Retina (tissue), 1 donor: ENCODE measurements at regions not wholly inside any gene's neighbourhood (a gene's known extent, or its start where the extent isn't known, plus 50 kb on each side); places are given as distances from the start of the nearest gene placed in this dataset.

Experiments
- DNase-seq: peaks from one replicate; pipeline ENCODE4 v3.0.0-alpha.2; 2016

DNA sequence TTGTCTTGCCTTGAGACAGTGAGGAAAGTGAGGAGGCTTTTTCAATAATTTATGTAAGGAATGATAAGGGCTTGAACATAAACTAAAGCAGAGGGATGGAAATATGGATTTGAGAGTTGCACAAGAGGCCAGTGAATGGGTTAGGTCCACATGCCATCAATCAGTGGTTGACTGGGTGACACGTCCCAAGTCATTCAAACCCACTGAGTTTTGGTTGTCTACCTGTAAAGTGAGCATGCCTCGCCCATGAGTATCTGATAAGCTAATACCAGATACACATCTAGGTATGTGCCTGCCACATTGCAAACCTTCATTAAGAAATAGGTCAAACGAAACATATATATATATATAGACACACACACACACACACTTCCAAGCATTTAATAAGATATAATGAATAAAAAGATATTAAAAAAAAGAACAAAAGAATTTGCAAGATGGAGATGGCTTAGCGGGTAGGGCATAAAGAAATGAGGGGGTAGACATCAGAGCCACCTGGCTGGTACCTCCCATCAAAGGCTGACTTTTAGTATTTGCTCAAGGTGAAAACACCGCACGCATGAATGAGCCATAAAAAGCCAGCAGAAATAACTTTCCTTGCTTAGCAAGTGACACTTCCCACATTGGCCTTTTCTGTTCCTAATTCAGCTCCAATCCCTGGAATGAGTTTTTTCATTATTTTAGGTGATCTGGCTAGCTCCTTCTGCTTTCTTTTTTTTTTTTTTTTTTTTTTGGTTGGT lies 109.1 kb upstream of the GGTLC1 start:
- no peak for DNase-seq

DNA sequence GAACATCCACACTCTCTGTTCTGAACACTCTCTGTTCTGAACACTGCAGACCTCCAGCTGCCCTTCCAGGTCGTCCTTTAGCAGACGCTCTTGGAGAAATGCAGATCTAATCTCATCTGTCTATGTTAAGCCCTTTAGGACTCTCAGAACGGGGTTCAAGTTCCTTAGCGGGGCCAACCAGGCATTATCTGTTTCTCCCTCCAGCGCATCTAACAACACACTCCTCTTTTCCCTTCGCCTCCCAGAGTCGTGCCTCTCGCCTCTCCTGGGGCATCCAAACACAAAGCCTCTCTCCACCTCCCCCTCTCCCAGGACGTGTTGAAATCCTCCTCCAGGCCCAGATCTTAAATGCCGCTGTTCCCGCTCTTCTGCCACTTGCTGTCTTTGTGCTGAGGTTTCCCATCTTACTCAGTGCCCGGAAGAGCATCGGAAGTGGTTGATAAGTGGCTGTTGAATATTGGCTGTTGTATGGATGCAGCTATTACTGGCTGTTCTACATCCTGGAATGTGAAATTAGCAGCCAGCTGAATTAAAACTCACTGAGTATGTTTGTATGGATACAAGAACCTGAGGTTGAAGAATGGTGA lies 108.4 kb upstream of the GGTLC1 start:
- DNase-seq, result no peak

DNA sequence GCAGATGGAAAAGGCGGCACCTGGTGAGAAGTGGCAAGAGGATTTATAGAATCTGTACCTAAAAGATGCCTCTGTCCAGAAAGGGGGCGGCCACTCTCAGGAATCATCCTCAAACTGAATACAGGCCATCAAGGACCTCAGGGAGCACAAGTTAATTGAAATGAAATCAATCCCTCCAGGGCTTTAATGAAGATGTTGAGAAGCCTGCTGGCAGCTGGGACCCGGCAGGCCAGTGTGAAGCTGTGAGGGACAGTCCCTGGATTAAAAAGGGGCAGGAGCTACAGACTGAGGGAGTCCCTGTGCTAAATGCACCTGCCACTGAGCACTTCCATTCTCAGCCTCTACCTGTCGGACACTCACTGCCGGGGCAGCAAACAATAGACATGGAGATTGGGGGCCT lies 107.7 kb upstream of the GGTLC1 start:
- DNase-seq, result peak; percentile 43

DNA sequence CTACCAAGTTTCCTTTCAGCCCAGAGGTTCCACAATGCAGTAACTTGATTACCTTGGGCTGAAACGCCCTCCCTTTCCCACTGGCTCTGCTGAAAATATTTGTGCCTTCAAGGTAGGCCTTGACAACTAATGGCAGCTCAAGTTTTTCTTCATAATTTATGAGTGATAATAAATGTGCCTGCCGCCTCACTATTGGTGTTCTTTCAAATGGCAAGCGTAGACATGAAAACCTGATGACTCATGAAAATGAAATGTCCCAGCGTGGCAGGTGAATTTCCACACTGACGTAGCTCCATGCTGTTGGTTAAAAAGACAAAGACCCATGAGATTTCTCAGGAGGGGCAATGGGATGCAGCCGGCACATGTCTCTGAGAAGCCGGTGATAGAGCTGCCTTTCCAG lies 107.2 kb upstream of the GGTLC1 start:
- DNase-seq, result no peak

DNA sequence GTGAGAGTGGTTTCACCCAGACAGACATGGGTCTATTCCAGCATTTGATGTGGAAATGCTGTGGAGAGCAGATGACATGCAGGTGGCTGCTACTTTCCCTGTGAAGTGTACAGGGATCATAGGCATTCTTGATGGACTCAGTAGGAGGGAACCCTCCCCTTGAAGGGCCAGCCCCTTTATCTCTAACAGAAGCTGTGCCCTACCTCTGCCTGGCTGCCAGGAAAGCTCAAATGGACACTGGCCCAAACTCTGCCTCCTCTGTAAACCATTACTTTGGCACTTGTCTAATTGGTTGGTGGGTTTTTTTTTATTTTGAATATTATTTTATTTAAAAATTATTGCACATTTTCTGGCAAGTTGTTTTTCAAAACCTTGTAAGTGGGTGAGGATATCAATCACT lies 106.7 kb upstream of the GGTLC1 start:
- no peak for DNase-seq

DNA sequence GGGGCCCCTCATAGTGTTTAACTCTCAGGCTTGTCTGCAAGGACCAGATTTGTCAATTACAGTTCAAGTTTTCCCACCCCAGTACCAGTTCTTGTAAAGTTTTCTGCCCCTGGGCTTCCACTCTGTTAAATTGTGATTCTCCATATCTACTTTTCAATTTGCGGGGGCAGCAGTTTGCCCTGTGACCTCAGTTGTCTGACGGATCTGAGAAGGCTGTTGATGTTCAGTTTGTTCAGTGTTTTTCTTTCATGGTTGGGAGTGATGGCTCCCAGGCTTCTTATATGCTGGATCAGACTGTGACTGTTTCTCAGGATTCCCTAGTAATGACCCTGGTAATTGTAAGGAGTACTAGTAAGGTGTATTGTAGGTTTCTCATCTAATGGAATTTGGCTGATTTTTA lies 101.0 kb upstream of the GGTLC1 start:
- DNase-seq, result no peak

DNA sequence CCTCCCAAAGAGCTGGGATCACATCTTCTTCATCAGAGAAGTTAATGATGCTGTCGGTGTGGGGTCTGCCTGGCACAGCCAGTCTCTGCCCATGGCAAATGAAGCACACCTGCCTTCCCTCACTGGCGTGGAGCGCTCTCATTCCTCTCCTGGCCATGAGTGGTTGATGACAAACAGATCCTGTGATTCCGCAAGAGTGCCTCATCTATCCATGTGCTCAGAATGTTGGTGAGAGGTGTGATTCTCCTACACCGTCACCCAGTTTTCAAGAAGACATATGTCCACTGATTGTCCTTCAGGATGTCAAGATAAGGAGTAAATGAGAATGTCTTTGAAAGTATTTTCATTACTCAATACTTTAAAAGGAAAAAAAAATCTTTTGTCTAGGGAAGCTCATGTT lies 97.5 kb upstream of the GGTLC1 start:
- no peak for DNase-seq

DNA sequence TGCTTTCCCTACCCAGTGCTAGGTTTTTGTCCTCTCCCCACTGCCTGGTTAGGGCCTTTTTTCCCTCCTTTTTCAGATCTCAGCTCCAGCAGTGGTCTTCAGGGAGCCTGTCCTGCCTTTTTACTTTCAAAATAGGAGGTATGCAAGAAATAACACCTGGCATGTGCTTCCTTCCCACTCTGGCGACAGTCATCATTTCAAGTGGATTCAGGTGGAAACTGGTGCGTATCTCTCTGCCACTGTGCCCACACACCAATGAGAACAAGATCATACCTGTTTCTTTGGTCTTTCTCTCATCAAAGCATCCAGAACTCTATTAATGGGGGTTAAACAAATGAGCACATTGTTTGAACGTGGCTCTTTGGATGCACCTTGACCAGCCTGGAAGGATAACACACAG lies 95.7 kb upstream of the GGTLC1 start:
- no peak for DNase-seq

DNA sequence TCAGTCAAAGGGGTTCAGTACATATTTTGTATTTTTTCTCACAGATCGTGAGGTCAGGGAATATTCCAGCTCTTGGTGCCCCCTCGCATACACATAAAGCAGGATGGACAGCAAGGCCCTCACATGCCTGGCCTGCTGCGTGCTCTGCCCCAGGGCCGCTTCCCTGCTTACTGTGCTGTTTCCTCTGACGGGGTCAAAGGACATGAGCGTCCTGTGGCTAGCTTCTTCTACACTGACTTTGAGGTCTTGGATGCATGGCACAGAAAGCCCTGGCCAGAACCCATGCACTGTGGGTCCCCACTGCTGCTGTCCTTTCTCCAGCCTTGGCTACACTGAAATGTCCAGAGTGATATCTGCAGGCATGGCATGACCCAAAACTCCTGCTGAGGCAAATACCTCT lies 92.5 kb upstream of the GGTLC1 start:
- no peak for DNase-seq

DNA sequence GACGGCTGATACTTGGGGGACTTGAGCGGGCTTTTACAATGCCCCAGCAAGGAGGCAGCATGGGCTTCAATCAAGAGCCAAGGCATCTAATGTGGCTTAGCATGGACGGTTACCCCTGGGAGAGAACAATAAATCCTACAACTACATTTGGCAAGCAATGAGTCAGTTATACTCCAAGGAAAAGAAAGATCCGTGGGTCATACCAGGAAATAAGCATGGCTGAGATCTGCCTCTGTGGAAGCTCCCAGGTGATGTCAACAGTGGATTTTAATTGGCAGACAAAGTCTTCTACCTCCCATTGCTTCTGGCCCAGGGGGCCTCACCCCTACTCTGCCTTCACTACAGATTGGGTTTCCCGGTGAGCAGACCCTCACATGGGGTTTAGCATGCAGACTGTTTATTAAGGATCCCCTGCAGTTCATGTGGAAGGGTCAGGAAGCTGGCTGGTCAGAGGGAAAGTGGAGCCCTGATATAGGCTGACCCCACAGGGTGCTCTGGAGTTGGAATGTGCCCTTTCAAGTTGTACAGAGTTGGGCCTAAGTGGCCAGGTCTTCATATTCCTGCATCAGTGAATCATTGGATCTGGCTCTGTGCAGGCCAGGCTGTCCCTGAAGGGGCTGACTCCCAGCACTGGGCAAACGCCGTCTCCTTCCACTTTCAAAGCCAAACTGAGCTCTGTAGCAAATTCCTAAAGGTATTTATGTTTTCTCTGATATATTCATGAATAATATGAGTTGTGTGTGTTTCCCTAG lies 91.3 kb upstream of the GGTLC1 start:
- no peak for DNase-seq

DNA sequence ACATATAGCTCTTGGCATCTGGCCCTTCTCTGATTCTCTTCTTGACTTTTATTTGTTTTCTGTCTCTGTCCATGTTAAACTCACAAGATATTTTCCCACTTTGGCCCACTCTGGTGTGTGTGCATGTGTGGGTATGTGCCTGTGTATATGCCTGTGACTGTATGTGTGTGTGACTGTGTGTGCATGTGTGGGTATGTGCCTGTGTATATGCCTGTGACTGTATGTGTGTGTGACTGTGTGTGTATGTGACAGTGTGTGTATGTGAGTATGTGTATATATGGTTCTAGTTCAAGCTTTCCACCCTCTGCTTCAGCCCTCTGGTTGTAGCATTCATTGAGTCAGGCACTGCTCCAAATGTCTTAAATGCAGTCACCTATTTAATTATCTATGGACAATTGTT lies 88.6 kb upstream of the GGTLC1 start:
- DNase-seq, result no peak

DNA sequence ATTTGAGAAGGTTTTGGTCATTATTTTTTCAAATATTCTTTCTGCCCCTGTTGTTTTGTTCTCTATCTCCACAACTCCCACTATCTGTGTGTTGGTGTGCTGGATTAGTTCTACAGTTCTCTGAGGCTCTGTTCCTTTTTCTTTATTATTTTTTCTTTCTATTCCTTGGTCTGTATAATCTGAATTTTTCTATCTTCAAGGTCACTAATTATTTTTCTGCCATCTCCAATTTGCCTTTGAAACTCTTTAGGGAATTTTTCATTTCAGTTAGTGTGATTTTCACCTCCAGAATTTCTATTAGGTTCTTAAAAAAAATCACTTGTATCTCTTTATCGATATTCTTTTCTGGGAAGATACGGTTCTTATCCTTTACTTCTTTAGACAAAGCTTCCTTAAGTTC lies 82.1 kb upstream of the GGTLC1 start:
- no peak for DNase-seq

DNA sequence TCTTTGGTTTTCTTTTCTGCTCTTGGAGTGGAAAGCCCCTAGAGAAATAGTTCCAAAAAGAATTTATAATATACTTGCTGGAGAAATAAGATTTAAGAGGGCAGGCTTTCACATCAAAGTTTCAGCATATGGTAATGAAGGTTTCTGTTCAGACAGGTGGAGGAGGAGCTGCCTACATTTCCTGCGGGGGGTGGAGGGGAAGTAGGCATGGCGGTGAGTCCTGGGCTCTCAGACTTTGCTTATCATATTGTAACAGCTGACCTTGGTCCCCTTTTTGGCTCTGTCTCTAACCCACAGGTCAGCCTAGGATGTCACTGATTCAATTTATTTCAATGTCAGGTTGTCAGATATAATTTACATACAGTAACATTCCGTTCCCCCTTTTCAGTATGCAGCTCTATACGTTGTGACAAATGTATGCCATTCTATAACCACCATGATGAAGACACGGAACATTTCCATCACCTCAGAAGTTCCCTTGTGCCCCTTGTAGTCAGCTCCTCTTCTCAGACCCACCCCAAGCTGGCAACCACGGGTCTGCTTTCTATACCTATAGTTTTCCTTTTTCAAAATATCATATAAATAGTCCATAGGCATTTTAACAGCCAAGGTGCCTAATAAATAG lies 77.6 kb upstream of the GGTLC1 start:
- DNase-seq, result no peak

DNA sequence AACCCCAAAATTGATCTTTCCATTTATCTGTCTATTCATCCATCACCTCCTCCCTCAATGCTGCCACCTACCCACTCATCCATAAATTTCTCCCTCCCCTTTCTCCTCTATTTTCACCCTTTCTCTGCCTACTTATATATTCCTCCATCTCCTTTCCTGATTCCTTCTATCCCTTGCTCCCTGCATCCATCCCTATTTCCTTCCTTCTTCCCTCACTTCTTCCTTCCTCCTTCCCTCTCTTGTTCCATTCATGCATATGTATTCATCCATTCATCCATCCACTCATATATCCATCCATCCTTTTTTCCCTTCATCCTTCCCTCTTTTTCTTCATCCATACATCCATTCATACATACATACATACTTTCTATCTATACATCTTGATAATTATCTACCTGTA lies 76.3 kb upstream of the GGTLC1 start:
- no peak for DNase-seq

DNA sequence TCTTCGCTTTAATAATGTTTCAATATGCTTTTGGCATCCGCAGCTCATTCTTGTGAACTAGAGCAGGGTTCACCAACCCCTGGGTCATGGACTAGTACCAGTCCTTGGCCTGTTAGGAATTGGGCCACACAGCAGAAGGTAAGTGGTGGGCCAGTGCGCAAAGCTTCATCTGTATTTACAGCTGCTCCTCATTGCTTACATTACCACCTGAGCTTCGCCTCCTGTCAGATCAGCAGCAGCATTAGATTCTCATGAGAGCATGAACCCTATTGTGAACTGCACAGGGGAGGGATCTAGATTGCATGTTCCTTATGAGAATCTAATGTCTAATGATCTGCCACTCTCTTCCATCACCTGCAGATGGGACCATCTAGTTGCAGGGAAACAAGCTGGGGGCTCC lies 75.5 kb upstream of the GGTLC1 start:
- no peak for DNase-seq

DNA sequence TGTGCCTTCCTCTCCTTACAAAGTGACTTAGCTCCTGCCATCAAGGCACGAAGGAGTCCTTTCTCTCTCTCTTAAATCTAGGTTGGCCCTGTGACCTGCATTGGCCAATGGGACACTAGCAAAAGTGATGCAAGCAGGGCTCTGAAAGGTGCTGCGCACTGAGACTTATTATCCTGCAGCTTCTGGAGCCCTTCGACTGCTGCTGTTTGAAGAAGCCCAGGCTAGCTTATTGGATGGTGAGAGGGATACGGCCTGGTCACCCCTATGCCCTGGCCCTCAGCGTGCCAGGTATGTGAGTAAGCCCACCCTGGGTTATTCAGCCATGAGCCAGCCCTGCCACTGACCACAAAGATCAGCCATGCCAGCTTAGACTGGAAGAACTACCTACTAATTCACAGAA lies 74.5 kb upstream of the GGTLC1 start:
- no peak for DNase-seq

DNA sequence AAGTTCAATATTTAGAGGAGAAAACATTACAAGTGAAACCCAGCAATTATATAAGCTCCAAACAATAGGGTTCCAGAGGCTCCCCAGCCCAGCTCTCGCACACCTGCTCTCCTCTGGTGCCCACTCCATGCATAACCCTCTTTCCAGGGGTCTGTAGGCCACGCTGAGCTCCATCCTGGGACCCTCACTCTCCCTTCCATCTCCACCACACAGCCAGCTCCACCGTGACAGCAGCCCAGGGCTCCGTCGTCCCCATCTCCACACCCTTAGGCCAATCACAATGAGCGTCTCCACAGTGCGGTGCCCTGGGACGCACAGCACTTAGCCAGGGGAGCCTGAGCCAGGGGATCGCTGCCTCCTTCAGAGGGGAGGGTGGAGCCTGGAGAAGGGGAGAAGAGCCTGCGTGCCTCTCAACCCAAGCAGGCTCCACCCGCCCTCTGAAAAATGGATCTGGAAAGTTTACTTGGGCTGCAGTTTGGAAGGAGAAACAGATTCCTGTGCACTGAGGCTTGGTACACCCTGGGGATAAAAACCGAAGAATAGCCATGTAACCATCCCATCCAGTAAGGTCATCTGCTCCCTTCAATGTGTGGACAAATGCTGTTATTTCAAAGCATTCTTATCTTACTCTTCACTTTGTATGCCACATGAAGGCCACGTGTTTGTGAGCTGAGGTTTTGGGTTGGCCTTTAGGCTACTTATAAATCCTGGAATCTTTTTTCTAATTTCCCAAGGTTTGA lies 72.4 kb upstream of the GGTLC1 start:
- DNase-seq, result no peak

DNA sequence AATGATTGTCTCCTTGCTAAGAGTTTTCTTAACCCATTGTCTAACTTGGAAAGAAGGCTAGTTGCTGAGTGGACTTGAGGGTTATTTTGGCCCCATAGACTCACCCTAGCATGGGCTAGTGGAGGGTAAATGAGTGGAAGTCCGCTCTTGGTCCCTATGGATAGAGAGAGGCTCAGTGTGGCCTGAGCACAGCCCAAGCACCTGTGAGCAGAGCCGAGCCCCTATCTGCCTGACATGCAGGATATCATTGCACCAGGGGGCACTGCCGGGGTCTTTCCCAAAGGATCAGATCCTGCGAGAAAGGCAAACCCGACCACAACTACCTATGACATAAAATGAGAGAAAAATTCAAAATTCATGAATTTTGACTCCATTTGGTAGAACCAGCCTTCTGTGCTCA lies 70.6 kb upstream of the GGTLC1 start:
- no peak for DNase-seq

DNA sequence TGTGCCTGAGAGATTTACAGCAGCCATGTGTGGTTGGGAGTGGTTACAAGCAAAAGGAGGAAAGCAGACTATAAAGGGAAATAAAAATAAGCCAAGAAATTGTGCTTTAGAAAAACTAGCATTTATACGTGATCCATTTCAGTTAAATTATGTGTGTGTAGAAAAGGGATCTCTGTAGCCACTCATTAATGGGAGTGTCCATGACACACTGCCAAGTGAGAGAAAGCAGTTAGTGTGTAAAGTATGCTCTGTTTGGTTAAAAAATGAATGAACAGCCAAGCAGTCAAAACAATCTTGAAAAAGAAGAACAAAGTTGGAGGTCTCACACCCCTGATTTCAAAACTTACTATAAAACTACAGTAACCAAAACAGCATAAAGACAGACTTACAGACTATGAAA lies 67.9 kb upstream of the GGTLC1 start:
- no peak for DNase-seq

DNA sequence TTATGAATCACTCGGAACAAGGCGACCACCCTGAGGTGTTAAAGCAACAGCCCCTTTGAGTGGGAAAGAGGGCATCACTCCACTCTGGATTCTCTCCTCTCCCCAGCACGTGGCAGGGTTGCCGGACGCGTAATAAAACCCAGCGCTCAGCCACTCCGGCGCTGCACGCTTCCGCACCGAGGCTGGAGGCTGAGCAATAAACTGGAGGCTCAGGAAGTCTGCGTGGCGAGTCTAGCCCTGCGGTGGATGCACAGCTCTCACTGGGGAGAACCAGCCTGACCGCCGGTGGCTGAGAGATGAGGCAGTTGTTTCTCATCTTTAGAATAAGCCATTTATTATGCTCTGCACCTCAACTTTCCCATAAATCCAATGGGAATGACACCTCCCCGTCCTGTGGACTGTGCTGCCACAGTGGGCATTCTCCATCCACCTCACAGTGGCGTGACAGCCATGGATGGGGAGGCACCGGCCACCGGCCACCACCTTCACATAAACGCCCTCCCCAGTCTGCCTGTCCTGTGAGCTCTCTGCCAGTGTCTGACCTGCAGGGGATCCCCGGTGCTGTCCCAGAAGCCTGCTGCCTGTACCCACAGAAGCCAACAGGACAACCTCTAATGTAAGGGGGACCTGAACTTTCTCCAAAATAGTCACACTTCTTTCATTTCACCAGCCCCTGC lies 64.2 kb upstream of the GGTLC1 start:
- no peak for DNase-seq

DNA sequence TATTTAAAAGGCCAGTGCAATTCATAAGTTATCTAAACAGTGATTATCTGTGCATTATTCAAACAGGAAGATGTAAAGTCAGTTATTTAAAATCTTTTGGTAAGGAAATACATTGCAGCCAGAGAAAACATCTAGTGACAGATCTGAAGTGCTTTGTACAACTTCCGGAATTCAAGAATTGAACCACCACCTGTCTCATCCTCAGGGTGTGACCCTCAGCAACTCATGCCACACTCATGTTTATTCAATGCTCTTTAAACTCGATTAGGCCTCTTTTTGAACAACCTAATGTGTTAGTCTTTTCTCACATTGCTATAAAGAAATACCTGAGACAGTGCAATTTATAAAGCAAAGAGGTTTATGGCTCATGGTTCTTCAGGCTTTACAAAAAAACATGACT lies 62.6 kb upstream of the GGTLC1 start:
- no peak for DNase-seq

DNA sequence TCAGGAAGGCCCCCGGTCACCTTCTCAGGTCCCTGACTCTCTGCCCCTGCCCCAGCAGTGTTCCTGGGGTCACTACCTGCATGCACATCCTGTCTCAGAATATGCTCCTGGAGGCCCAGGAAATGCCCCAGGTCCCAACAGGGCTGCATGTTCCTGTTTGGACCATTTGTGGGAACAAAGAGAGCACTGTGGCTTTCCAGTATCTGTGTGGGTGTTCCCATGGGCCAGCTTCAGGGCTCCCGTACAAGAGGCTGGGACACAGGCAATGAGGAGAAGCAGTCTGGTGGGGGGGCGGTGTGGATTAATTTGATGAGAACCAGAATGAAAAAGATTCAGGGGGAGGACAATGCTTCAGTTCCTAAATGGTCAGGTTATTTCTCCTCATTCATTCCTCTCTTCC lies 61.5 kb upstream of the GGTLC1 start:
- DNase-seq, result no peak

DNA sequence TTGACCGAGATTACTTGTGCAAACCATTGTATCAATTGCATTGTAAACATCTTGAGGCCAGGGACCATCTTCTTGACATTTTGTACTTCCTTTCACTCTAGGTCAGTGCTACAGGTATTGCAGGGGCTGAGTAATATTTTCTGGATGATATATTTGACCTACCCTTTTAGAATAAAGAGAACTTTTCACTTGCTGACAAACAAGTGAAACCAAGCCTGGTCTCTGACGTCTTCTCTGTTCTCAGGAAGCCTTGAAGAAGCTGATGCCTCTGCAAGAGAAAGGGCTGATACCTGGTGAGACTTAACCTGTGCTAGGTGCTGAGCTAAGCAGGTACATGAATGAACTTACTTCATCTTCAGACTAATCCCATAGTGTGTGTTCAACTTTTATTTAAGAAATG lies 60.5 kb upstream of the GGTLC1 start:
- DNase-seq, result no peak
